ENCODE measurements at regions not wholly inside any gene's neighbourhood (a gene's known extent, or its start where the extent isn't known, plus 50 kb on each side); places are given as distances from the start of the nearest gene placed in this dataset.

DNA sequence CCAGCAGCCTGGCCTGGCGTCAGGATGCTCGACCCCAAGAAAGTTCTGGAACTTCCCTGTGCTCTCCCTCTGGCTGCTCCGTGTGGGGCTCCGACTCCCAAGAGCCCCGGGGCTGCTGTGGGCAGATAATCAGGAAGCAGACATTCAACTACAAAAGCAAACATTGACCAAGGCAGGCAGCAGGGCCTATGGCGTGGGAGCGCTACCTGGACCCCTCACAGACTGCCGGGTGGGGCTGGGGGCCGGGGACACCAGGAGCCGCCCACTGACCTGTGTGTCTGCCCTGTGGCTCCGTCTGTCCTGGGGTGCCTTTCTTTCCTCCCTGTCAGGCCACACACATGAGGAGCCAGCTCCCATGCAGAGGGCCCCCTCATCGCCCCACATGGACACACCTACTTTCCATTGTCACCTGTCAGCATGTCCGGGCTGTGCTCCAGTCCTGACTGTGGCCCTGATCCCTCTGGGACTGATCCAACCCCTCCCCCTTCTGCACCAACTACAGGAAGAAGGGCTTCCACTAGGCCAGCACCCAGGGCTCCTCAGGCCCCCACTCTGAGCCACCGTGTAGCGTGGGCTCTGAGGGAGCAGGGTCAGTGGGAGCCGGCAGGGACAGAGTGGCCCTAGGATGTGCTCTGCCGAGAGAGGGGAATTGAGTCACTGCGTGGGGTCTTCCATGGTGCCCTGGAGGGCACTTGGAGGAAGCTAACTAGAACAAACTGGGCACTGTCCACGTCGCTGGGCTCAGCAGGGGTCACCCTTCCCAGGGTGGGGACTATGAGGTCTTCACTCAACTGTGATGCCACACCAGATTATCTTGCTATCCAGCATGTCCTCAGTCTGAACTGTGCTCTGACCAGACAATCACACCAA lies 215.4 kb upstream of the C14orf180 start:
- DNase-seq (ENCODE audit: low spot score) (peak; percentile 55), ATAC-seq (ENCODE audit: low read depth) (no peak)
- TF ChIP-seq CTCF (IDR thresholded peaks at IDR 0.05; ENCODE audit: poor library complexity, severe bottlenecking): no peak
- Histone ChIP-seq H3K27me3 (ENCODE audit: insufficient read depth, poor library complexity, severe bottlenecking) (peaks cover 73% of the 10 kb centered on the region), H3K9me3 (ENCODE audit: severe bottlenecking) (no peaks in the 10 kb centered on the region), H3K36me3 (ENCODE audit: low read depth) (no peaks in the 10 kb centered on the region), H3K4me1 (ENCODE audit: insufficient read depth, poor library complexity, severe bottlenecking) (no peaks in the 10 kb centered on the region), H3K4me3 (ENCODE audit: severe bottlenecking) (no peak overlapping the region), H3K27ac (ENCODE audit: poor library complexity, severe bottlenecking) (no peak overlapping the region)

DNA sequence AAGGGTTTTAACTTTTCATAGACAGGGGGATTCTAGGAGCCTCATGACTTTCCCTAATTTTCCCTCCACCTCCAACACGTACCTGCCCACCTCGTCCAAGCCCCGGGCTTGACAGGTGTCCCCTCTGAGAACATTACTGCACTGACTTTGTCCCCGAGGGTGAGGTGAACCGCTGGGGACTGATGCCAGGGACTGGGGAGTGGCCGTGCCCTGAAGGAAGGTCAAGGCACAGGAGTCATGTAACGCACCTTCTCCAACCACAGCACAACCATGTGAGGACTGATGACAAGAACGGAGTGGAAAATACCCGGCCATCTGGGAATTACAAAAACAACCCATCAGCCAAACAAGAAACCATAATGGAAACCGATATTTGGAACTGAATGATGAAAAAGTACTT lies 214.7 kb upstream of the C14orf180 start:
- Histone ChIP-seq H3K4me3 (ENCODE audit: severe bottlenecking) (no peak overlapping the region), H3K27me3 (ENCODE audit: insufficient read depth, poor library complexity, severe bottlenecking) (peaks cover 78% of the 10 kb centered on the region), H3K4me1 (ENCODE audit: insufficient read depth, poor library complexity, severe bottlenecking) (no peaks in the 10 kb centered on the region), H3K27ac (ENCODE audit: poor library complexity, severe bottlenecking) (no peak overlapping the region), H3K9me3 (ENCODE audit: severe bottlenecking) (no peaks in the 10 kb centered on the region), H3K36me3 (ENCODE audit: low read depth) (no peaks in the 10 kb centered on the region)
- TF ChIP-seq CTCF (IDR thresholded peaks at IDR 0.05; ENCODE audit: poor library complexity, severe bottlenecking): no peak
- DNase-seq (ENCODE audit: low spot score) (peak; percentile 47), ATAC-seq (ENCODE audit: low read depth) (no peak)

DNA sequence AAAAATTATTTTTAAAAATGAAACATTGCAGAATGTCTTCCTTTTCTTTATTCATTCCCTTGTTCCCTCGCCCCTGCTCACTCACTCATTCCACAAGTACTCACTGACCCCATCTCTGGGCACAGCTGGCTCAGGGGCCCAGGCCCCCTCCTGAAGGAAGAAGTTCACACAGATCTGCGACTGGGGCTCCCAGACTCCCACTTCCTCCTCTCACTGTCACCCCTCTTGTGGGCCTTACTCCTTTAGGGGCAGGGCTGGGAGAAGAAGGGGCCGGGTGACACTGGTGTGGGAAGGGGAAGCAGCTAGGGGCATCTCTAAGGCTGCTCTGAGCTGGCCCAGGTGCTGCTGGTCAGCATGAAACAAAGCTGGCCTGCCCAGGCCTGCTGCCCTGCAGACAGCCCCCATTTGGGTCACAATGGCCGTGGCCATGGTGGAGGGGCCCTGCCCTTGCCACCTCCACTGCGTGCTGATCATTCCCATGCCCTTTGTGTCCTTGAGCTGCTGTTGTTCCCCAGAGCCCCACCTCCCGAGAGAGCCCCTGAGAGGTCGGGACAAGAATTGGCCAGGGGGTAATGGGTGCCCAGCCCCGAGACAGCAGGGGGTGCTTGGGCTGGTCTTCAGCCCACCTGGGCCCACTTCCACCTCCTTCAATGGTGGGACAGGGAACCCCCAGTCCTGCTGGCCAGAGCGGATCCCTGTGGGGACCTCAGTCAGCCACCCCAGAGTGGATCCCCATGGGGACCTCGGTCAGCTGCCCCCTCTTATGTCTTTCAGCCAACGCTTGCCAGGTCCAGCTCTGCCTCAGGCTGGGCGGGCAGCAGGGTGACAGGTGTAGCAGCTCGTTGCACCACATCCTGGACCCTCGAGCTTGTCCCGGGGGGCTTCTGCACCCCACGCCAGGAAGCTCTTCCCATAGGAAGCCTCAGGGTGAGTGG lies 212.4 kb upstream of the C14orf180 start:
- TF ChIP-seq CTCF (IDR thresholded peaks at IDR 0.05; ENCODE audit: poor library complexity, severe bottlenecking): no peak
- Histone ChIP-seq H3K4me1 (ENCODE audit: insufficient read depth, poor library complexity, severe bottlenecking) (no peaks in the 10 kb centered on the region), H3K4me3 (ENCODE audit: severe bottlenecking) (no peak overlapping the region)

DNA sequence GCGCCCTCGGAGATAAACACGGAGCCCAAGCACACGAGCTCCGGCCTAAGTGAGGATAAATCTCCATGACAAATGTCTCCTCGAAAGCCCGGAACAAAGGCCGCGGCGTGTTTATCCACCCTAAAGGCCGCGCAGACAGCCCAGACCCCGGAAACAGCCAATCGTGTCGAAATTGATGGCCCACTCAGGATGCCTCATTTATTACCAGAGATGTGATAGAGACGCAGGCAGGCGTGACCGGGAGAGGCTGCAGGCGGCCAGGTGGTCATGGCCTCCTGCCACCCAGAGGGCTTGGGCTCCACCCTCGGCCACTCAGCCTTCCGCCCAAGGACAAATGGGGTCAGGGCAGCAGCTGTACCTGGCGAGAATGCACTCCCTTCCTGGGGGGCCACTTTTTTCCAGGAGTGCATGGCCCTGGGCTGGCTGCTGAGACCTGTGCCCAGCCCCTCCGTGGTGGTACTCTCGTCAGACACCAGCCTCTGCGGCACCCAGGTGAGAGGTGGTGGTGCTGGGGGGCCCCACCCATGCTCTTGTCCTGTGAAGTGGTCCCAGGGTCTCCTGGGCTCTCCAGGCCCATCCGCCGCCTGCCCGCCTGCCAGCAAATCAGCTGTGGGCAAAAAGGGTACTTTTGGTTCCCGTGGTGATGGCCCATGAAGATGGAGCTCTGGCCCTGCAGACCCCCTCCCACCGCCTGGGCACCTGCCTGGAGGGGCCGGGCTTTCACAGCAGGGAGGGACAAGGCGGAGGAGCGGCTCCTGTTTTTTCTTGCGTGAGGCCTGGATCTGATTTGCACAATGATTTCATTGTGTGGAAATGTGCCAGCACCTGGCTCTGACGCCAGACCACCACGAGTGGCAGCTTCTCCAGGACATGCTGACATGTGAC lies 211.5 kb upstream of the C14orf180 start:
- no peak for ATAC-seq (ENCODE audit: low read depth)
- no peaks in the 10 kb centered on the region for H3K36me3 ChIP-seq (ENCODE audit: low read depth)
- peak; percentile 62 for DNase-seq (ENCODE audit: low spot score)

More for the DNA sequence above, 212.4 kb upstream of the C14orf180 start:
- Histone ChIP-seq H3K27me3 (ENCODE audit: insufficient read depth, poor library complexity, severe bottlenecking) (peaks cover 72% of the 10 kb centered on the region), H3K9me3 (ENCODE audit: severe bottlenecking) (no peaks in the 10 kb centered on the region), H3K36me3 (ENCODE audit: low read depth) (no peaks in the 10 kb centered on the region), H3K27ac (ENCODE audit: poor library complexity, severe bottlenecking) (no peak overlapping the region)
- ATAC-seq (ENCODE audit: low read depth): no peak
- no peak for DNase-seq (ENCODE audit: low spot score)

More for the DNA sequence above, 211.5 kb upstream of the C14orf180 start:
- Histone ChIP-seq H3K4me1 (ENCODE audit: insufficient read depth, poor library complexity, severe bottlenecking) (no peaks in the 10 kb centered on the region), H3K9me3 (ENCODE audit: severe bottlenecking) (no peaks in the 10 kb centered on the region), H3K27ac (ENCODE audit: poor library complexity, severe bottlenecking) (no peak overlapping the region), H3K4me3 (ENCODE audit: severe bottlenecking) (no peak overlapping the region), H3K27me3 (ENCODE audit: insufficient read depth, poor library complexity, severe bottlenecking) (peaks cover 69% of the 10 kb centered on the region)
- TF ChIP-seq CTCF (IDR thresholded peaks at IDR 0.05; ENCODE audit: poor library complexity, severe bottlenecking): no peak
